H9 (cell line): ENCODE measurements at regions not wholly inside any gene's neighbourhood (a gene's known extent, or its start where the extent isn't known, plus 50 kb on each side); places are given as distances from the start of the nearest gene placed in this dataset.

Source experiments
- DNase-seq: peaks from one replicate; pipeline ENCODE4 v3.0.0-alpha.2; 2017
- H2AFZ ChIP-seq: one replicate; pipeline ENCODE4 v1.6.1; 2013; ENCODE audit warnings: mild to moderate bottlenecking, low read length, control low read depth, moderate library complexity
- H2AK5ac ChIP-seq: 2 replicates; pipeline ENCODE4 v1.6.1; 2013; ENCODE audit warnings: low read length, control low read depth, mixed read lengths; ENCODE audit not compliant: insufficient read length
- H2BK120ac ChIP-seq: one replicate; pipeline ENCODE4 v1.6.1; 2013; ENCODE audit warnings: low read depth, mild to moderate bottlenecking, low read length, control low read depth, inconsistent platforms; ENCODE audit not compliant: poor library complexity, severe bottlenecking
- H2BK12ac ChIP-seq: 2 replicates; pipeline ENCODE4 v1.6.1; 2013; ENCODE audit warnings: low read length, control low read depth, mixed read lengths, low read depth; ENCODE audit not compliant: insufficient read length
- H2BK15ac ChIP-seq: 2 replicates; pipeline ENCODE4 v1.6.1; 2013; ENCODE audit warnings: low read depth, low read length, control low read depth
- H2BK20ac ChIP-seq: one replicate; pipeline ENCODE4 v1.6.1; 2013; ENCODE audit warnings: low read depth, mild to moderate bottlenecking, low read length, control low read depth, inconsistent platforms; ENCODE audit not compliant: poor library complexity, severe bottlenecking
- H2BK5ac ChIP-seq: 2 replicates; pipeline ENCODE4 v1.6.1; 2013; ENCODE audit warnings: low read length, control low read depth, mixed read lengths; ENCODE audit not compliant: insufficient read length
- H3K14ac ChIP-seq: 2 replicates; pipeline ENCODE4 v1.6.1; 2013; ENCODE audit warnings: low read length, control low read depth; ENCODE audit not compliant: insufficient read depth
- H3K18ac ChIP-seq: 2 replicates; pipeline ENCODE4 v1.6.1; 2013; ENCODE audit warnings: low read depth, mild to moderate bottlenecking, mixed read lengths, low read length, control low read depth; ENCODE audit not compliant: insufficient read length
- H3K23ac ChIP-seq: 2 replicates; pipeline ENCODE4 v1.6.1; 2013; ENCODE audit warnings: low read length, control low read depth, mixed read lengths, low read depth; ENCODE audit not compliant: insufficient read length
- H3K23me2 ChIP-seq: 2 replicates; pipeline ENCODE4 v1.6.1; 2013; ENCODE audit warnings: low read depth, mild to moderate bottlenecking, mixed read lengths, low read length, control low read depth; ENCODE audit not compliant: insufficient read length, poor library complexity, severe bottlenecking
- H3K27ac ChIP-seq: 2 replicates; pipeline ENCODE4 v1.5.1; 2013; ENCODE audit warnings: low read length, control low read depth, mixed read lengths, low read depth; ENCODE audit not compliant: insufficient read length
- H3K27me3 ChIP-seq: 2 replicates; pipeline ENCODE4 v1.6.1; 2013; ENCODE audit warnings: low read length, control low read depth, inconsistent platforms; ENCODE audit not compliant: insufficient read depth
- H3K4ac ChIP-seq: 2 replicates; pipeline ENCODE4 v1.6.1; 2013; ENCODE audit warnings: low read depth, mild to moderate bottlenecking, control low read depth, inconsistent platforms, low read length, moderate library complexity
- H3K4me1 ChIP-seq: 2 replicates; pipeline ENCODE4 v1.6.1; 2013; ENCODE audit warnings: low read length, control low read depth, inconsistent platforms; ENCODE audit not compliant: insufficient read depth
- H3K4me2 ChIP-seq: 2 replicates; pipeline ENCODE4 v1.6.1; 2013; ENCODE audit warnings: low read length, control low read depth, mixed read lengths; ENCODE audit not compliant: insufficient read length, insufficient read depth
- H3K56ac ChIP-seq: 2 replicates; pipeline ENCODE4 v1.6.1; 2013; ENCODE audit warnings: low read depth, mild to moderate bottlenecking, mixed read lengths, low read length, control low read depth; ENCODE audit not compliant: insufficient read length
- H3K79me1 ChIP-seq: 2 replicates; pipeline ENCODE4 v1.6.1; 2013; ENCODE audit warnings: low read depth, mild to moderate bottlenecking, moderate library complexity, low read length, control low read depth, inconsistent platforms; ENCODE audit not compliant: insufficient read depth, poor library complexity, severe bottlenecking
- H3K79me2 ChIP-seq: 2 replicates; pipeline ENCODE4 v1.6.1; 2013; ENCODE audit warnings: low read length, control low read depth, inconsistent platforms; ENCODE audit not compliant: insufficient read depth
- H3K9ac ChIP-seq: 2 replicates; pipeline ENCODE4 v1.6.1; 2013; ENCODE audit warnings: low read length, control low read depth, mixed read lengths; ENCODE audit not compliant: insufficient read length; ENCODE audit errors: extremely low read depth
- H3K9me3 ChIP-seq: one replicate; pipeline ENCODE4 v1.6.1; 2013; ENCODE audit warnings: low read depth, low read length, inconsistent platforms; ENCODE audit not compliant: control insufficient read depth
- H3T11ph ChIP-seq: one replicate; pipeline ENCODE4 v1.6.1; 2013; ENCODE audit warnings: mild to moderate bottlenecking, low read length, control low read depth, inconsistent platforms
- H4K20me1 ChIP-seq: one replicate; pipeline ENCODE4 v1.6.1; 2013; ENCODE audit not compliant: control insufficient read depth, insufficient read length, insufficient read depth
- H4K5ac ChIP-seq: 2 replicates; pipeline ENCODE4 v1.6.1; 2013; ENCODE audit warnings: low read depth, mild to moderate bottlenecking, mixed read lengths, low read length, control low read depth; ENCODE audit not compliant: insufficient read length
- H4K8ac ChIP-seq: replicated peaks from 2 replicates; pipeline ENCODE4 v1.6.1; 2013; ENCODE audit warnings: low read length, control low read depth, mixed read lengths, low read depth; ENCODE audit not compliant: insufficient read length
- H4K91ac ChIP-seq: 2 replicates; pipeline ENCODE4 v1.6.1; 2013; ENCODE audit warnings: low read depth, mild to moderate bottlenecking, moderate library complexity, mixed read lengths, low read length, control low read depth; ENCODE audit not compliant: insufficient read length
- H3K27ac Mint-ChIP-seq, 3 experiments: 2 replicates in 2 of 3; 3 replicates in 1 of 3; pipeline ENCODE4 v1.8.0; 2020 to 2021; ENCODE audit warnings: mixed read lengths in 3 of 3, mild to moderate bottlenecking in 1 of 3, moderate library complexity in 1 of 3
- H3K27me3 Mint-ChIP-seq: 2 replicates; pipeline ENCODE4 v1.8.0; 2021; ENCODE audit warnings: low read depth, mild to moderate bottlenecking, moderate library complexity, mixed read lengths
- H3K36me3 Mint-ChIP-seq, 3 experiments: 2 replicates in 2 of 3; 3 replicates in 1 of 3; pipeline ENCODE4 v1.8.0; 2020 to 2021; ENCODE audit warnings: low read depth in 3 of 3, mixed read lengths in 3 of 3; ENCODE audit not compliant: insufficient read depth in 1 of 3
- H3K4me1 Mint-ChIP-seq, 2 experiments: 2 replicates each; pipeline ENCODE4 v1.8.0; 2020; ENCODE audit warnings: mixed read lengths in 2 of 2
- H3K4me3 Mint-ChIP-seq, 2 experiments: 2 replicates in 1 of 2; 3 replicates in 1 of 2; pipeline ENCODE4 v1.8.0; 2020 to 2021; ENCODE audit warnings: mild to moderate bottlenecking in 2 of 2, mixed read lengths in 2 of 2, moderate library complexity in 1 of 2
- H3K9me3 Mint-ChIP-seq, 2 experiments: 2 replicates in 1 of 2; 3 replicates in 1 of 2; pipeline ENCODE4 v1.8.0; 2020; ENCODE audit warnings: mild to moderate bottlenecking in 2 of 2, mixed read lengths in 2 of 2, moderate library complexity in 1 of 2
- CTCF ChIP-seq: fragments of 200-600 bp; sonication (generic); conservative IDR thresholded peaks from 3 replicates; pipeline ENCODE4 v1.8.0; 2021; ENCODE audit warnings: antibody characterized with exemption, mild to moderate bottlenecking

GRCh38 chr12:78721906-78722305 is 142.7 kb upstream of the SYT1 start:
- H3K14ac ChIP-seq = no peak overlapping the region
- Mint-ChIP-seq H3K27ac (no peak overlapping the region), H3K9me3 (no peaks in the 10 kb centered on the region), H3K4me1 (no peaks in the 10 kb centered on the region), H3K4me3 (no peak overlapping the region), H3K27me3 (no peaks in the 10 kb centered on the region), H3K36me3 (no peaks in the 10 kb centered on the region)
- no peak overlapping the region for H3K4me2 ChIP-seq
- no peaks in the 10 kb centered on the region for H3K79me1 ChIP-seq
- no peak overlapping the region for H2AFZ ChIP-seq
- no peak overlapping the region for H3K27ac ChIP-seq
- no peaks in the 10 kb centered on the region for H3K79me2 ChIP-seq
- no peak overlapping the region for H3K18ac ChIP-seq
- no peak overlapping the region for H4K5ac ChIP-seq
- no peak overlapping the region for H3K9ac ChIP-seq
- no peaks in the 10 kb centered on the region for H3K4me1 ChIP-seq
- H2BK120ac ChIP-seq = no peak overlapping the region
- no peak overlapping the region for H2BK15ac ChIP-seq
- H3K9me3 ChIP-seq = no peaks in the 10 kb centered on the region
- no peak overlapping the region for H3T11ph ChIP-seq
- no peaks in the 10 kb centered on the region for H3K23me2 ChIP-seq
- H4K20me1 ChIP-seq = no peaks in the 10 kb centered on the region
- no peak overlapping the region for H3K56ac ChIP-seq
- no peak for DNase-seq
- H4K91ac ChIP-seq = no peak overlapping the region
- no peak overlapping the region for H3K23ac ChIP-seq
- no peak overlapping the region for H2BK12ac ChIP-seq
- no peak overlapping the region for H2AK5ac ChIP-seq
- no peak overlapping the region for H4K8ac ChIP-seq
- no peak overlapping the region for H2BK20ac ChIP-seq
- H3K27me3 ChIP-seq = no peaks in the 10 kb centered on the region
- no peak for TF ChIP-seq CTCF
- H3K4ac ChIP-seq = no peak overlapping the region
- H2BK5ac ChIP-seq = no peak overlapping the region
